GM06990 (cell line): ENCODE measurements at regions not wholly inside any gene's neighbourhood (a gene's known extent, or its start where the extent isn't known, plus 50 kb on each side); places are given as distances from the start of the nearest gene placed in this dataset.

ENCODE experiments used
- DNase-seq: peaks from one replicate; pipeline ENCODE4 v3.0.0-alpha.2; 2011; ENCODE audit not compliant: insufficient read length; ENCODE audit errors: extremely low read depth
- H3K27me3 ChIP-seq: replicated peaks from 2 replicates; pipeline ENCODE4 v1.6.0; 2011; ENCODE audit warnings: low read length; ENCODE audit not compliant: control insufficient read depth, insufficient read depth
- H3K36me3 ChIP-seq: 2 replicates; pipeline ENCODE4 v1.5.1; 2011; ENCODE audit warnings: low read length; ENCODE audit not compliant: control insufficient read depth, insufficient read depth
- H3K4me3 ChIP-seq: replicated peaks from 2 replicates; pipeline ENCODE4 v1.5.1; 2011; ENCODE audit warnings: low read depth, mild to moderate bottlenecking, control low read depth, low read length
- TF ChIP-seq, protein P1 (sequence below): IDR thresholded peaks from 2 replicates; pipeline ENCODE4 v1.5.1; 2011; ENCODE audit warnings: low read length, control low read depth, mild to moderate bottlenecking, inconsistent platforms; ENCODE audit not compliant: insufficient read depth, poor library complexity, severe bottlenecking

DNA sequence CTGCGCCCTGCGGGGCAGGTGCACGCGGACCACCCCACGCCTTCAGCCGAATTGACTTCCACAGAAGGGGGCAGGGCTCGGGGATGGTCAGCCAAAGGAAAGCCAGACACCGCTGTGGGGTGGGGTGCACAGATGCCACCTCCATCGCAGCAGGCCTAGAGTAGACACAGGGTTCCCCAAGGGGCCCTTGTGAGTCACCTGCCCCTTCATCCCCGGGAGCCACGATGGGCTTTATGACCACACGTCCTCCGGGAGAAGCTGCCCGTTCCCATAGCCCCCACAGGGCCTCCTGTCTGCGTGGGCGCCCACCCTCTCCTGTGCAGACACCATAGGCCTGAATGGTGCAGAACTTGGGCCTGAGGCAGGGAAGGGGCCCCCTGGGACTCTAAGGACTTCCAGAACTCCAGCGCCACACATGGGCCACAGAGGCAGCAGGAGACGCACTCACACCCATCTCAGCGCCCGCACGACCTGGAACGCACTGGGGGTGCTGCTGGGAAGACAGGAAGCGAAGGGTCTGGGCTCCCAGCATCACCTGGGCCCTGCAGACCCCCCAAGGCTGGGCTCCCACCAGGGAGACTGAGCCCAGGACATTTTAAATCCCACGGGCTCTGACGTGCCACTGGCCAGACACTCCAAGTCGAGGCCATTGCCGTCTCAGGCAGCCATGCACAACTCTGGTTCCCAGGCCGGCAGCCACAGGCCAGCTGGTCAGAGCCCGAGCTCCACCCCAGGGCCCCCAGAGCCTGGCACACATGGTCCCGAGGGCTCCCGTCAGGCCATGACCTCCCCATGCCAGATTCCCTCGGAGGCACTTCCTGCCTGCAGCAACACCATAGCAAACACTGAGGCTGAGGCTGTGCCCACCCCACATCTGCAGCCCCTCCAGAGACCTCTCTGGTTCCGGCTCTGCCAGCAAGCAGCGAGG is 134.2 kb downstream of the DLL1 start:
- Histone ChIP-seq H3K27me3 (no peaks in the 10 kb centered on the region), H3K4me3 (no peak overlapping the region), H3K36me3 (no peaks in the 10 kb centered on the region)
- TF ChIP-seq, protein P1, sequence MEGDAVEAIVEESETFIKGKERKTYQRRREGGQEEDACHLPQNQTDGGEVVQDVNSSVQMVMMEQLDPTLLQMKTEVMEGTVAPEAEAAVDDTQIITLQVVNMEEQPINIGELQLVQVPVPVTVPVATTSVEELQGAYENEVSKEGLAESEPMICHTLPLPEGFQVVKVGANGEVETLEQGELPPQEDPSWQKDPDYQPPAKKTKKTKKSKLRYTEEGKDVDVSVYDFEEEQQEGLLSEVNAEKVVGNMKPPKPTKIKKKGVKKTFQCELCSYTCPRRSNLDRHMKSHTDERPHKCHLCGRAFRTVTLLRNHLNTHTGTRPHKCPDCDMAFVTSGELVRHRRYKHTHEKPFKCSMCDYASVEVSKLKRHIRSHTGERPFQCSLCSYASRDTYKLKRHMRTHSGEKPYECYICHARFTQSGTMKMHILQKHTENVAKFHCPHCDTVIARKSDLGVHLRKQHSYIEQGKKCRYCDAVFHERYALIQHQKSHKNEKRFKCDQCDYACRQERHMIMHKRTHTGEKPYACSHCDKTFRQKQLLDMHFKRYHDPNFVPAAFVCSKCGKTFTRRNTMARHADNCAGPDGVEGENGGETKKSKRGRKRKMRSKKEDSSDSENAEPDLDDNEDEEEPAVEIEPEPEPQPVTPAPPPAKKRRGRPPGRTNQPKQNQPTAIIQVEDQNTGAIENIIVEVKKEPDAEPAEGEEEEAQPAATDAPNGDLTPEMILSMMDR: no peak
- DNase-seq: no peak

DNA sequence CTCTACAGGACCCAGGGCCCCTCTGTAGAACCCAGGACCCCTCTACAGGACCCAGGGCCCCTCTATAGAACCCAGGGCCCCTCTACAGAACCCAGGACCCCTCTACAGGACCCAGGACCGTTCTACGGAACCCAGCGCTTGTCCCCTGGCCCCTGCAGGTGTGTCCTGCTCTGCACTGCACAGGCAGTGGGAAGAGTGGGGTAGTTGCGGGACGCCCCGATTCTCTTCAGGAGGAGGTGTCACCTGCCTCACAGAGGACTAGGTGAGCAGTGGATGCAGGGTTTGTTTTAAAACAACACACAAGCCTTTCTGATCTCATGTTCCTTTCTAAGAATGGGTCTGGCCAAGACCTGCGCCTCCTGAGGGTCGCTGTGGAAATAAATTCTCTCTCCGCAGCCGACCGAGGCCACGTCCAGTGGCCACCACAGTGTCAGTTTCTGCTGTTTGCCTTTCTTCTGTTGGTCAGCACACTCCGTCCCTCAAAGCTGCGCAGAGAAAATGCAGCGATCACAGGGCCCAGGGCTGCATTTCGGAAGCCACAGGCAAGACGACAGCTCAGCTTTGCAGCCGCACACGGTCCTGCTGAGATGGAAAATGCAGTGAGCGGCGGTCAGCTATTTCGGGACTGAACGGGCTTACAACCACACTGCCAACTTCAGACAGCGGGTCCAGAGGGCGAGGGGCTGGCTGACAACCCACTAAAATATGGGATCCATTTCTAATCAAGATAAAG is 135.2 kb downstream of the DLL1 start:
- Histone ChIP-seq H3K36me3 (no peaks in the 10 kb centered on the region), H3K4me3 (no peak overlapping the region), H3K27me3 (no peaks in the 10 kb centered on the region)
- no peak for DNase-seq
- TF ChIP-seq, protein P1: no peak

DNA sequence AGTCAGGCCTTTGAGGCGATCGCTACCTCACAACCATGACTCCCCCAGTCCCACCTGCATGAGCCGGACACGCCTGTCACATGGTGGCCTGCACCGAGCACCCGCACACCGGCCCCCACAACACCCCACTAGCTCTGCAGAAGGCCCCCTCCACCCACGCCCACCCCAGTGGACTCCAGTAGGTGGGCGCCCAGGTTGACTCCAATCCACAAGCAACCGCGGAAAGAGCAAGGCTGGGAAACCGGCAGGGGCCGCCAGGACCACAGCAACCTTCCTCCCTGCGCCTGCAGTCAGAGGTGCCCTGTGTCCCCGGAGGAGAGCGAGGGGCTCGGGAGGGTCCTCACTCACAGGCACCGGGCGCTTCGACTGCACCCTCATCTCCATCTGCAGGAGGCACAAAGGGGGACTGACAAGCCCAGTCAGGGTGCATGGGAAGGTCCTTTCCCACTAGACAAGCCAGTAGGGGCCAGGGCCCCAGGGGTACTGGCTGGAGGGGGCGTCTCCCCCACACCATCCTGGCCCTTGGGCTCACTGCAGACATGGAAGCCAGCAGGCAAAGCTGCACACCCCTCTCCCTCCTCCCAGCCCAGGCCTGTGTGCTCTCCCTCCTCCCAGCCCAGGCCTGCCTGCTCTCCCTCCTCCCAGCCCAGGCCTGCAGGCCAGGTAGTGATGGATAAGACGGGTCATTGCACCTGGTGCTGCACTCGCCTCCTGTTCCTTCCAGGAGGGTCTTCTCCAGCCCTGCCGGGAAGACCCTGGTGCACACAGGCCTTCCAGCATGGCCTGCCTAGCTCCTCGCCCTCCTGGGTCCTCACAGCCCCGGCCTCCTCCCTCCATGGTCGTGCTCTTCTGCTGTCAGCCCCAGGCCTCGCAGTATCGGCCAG is 137.2 kb downstream of the DLL1 start:
- no peaks in the 10 kb centered on the region for H3K36me3 ChIP-seq
- H3K4me3 ChIP-seq: no peak overlapping the region
- no peaks in the 10 kb centered on the region for H3K27me3 ChIP-seq
- no peak for DNase-seq
- TF ChIP-seq, protein P1: no peak

DNA sequence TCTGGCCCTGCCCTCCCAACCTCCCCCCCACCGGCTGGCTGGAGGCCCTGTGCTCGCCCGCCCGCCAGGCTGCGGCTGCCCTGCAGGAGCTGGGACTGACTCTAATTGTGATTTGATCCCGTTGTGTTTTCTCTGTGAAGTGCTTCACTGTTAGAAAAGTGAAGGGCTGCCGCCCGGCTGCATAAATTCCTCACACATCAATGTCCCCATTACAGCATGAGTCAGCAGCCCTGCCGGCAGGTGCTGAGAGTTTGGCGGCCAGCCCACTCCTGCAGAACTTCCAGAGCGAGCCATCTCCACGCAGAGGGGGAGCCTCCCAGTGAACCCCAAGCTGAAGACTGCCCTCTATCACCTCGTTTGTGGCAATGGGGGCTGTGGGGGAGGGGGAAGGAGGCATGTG is 137.9 kb downstream of the DLL1 start:
- TF ChIP-seq, protein P1: no peak
- H3K27me3 ChIP-seq: no peaks in the 10 kb centered on the region
- no peak for DNase-seq
- H3K4me3 ChIP-seq: no peak overlapping the region
- H3K36me3 ChIP-seq: no peaks in the 10 kb centered on the region

DNA sequence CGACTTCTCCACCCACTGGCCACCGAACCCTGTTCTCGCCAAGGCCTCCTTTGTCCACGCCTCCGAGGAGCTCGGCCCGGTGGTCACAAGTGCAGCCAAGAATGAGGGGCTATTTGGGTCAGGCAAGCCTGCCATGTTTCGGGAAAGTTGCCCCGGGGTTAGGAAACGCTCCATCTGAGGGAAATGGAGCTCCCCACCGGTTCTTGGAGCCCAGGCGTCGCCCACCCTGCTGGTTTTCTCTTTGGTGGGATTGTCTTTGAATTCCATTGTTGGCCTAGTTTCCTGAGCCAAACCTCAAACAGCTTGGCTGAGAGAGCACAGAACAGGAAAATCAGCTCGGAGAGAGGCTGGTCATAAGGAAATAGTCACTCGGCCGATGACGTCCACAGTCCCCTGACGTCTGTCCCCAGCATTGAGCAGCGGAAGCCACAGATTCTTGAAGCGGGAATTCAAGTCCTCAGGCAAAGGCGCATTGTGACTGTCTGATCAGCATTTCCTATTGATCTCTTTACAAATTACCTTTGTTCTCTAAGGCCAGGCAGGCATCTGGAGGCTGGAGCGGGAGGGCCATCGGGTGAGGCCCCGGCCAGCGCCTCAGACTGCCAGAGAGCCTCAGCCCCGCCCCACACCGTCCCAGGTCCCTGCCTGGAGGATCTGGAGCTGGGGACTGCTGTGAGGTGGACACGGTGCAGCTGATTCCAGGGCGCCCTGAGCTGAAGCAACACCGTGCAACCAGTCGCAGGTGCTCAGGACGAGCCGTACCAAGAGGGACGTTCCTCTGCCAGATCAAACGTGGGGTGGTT is 138.6 kb downstream of the DLL1 start:
- TF ChIP-seq, protein P1: no peak
- no peaks in the 10 kb centered on the region for H3K36me3 ChIP-seq
- no peak overlapping the region for H3K4me3 ChIP-seq
- H3K27me3 ChIP-seq: no peaks in the 10 kb centered on the region
- DNase-seq: no peak
